OCI-LY1 (cell line): ENCODE measurements at regions not wholly inside any gene's neighbourhood (a gene's known extent, or its start where the extent isn't known, plus 50 kb on each side); places are given as distances from the start of the nearest gene placed in this dataset.

Experiments used
- H2AFZ ChIP-seq: fragments of 200-600 bp; sonication (generic), shearing (Covaris generic); 2 replicates; pipeline ENCODE4 v1.6.0; 2014; ENCODE audit warnings: antibody characterized with exemption, mild to moderate bottlenecking, low read length
- H3F3A ChIP-seq: fragments of 200-600 bp; sonication (generic), shearing (Covaris generic); 2 replicates; pipeline ENCODE4 v1.6.0; 2014; ENCODE audit warnings: mild to moderate bottlenecking, antibody characterized with exemption, low read length, moderate library complexity; ENCODE audit not compliant: insufficient read depth
- H3K27ac ChIP-seq: fragments of 200-600 bp; sonication (generic); 2 replicates; pipeline ENCODE4 v1.5.1; 2014; ENCODE audit warnings: low read length, mixed run types, mild to moderate bottlenecking, low read depth; ENCODE audit not compliant: poor library complexity, severe bottlenecking
- H3K27me3 ChIP-seq: fragments of 200-600 bp; sonication (generic); 2 replicates; pipeline ENCODE4 v1.6.0; 2014; ENCODE audit warnings: antibody characterized with exemption, mild to moderate bottlenecking, low read length, moderate library complexity; ENCODE audit not compliant: insufficient read depth
- H3K36me3 ChIP-seq: fragments of 200-600 bp; sonication (generic); 2 replicates; pipeline ENCODE4 v1.6.1; 2014; ENCODE audit warnings: mild to moderate bottlenecking, antibody characterized with exemption, low read length, moderate library complexity, mixed read lengths; ENCODE audit not compliant: insufficient read depth
- H3K4me1 ChIP-seq: fragments of 200-600 bp; sonication (generic); 2 replicates; pipeline ENCODE4 v1.5.1; 2014; ENCODE audit warnings: mild to moderate bottlenecking, low read length, moderate library complexity; ENCODE audit not compliant: insufficient read depth, severe bottlenecking
- H3K4me2 ChIP-seq: fragments of 200-600 bp; sonication (generic), shearing (Covaris generic); 2 replicates; pipeline ENCODE4 v1.6.1; 2014; ENCODE audit warnings: low read length
- H3K4me3 ChIP-seq: fragments of 200-600 bp; sonication (generic); 2 replicates; pipeline ENCODE4 v1.5.1; 2014; ENCODE audit warnings: low read length, low read depth, mild to moderate bottlenecking, mixed read lengths; ENCODE audit not compliant: poor library complexity, severe bottlenecking
- H3K79me2 ChIP-seq: fragments of 200-600 bp; shearing (Covaris generic); 2 replicates; pipeline ENCODE4 v1.6.1; 2016; ENCODE audit warnings: mixed run types, low read length, mixed read lengths; ENCODE audit not compliant: insufficient read depth
- H3K9ac ChIP-seq: fragments of 200-600 bp; sonication (generic), shearing (Covaris generic); 2 replicates; pipeline ENCODE4 v1.6.1; 2014; ENCODE audit warnings: mild to moderate bottlenecking, low read length, mixed read lengths
- H3K9me2 ChIP-seq: fragments of 200-600 bp; sonication (generic), shearing (Covaris generic); 2 replicates; pipeline ENCODE4 v1.6.1; 2014; ENCODE audit warnings: low read depth, mild to moderate bottlenecking, low read length, mixed read lengths
- H3K9me3 ChIP-seq: fragments of 200-600 bp; shearing (Covaris generic); 2 replicates; pipeline ENCODE4 v1.6.1; 2014; ENCODE audit warnings: low read length, mixed read lengths
- H4K20me1 ChIP-seq: fragments of 200-600 bp; sonication (generic), shearing (Covaris generic); 2 replicates; pipeline ENCODE4 v1.6.0; 2016; ENCODE audit warnings: mild to moderate bottlenecking, low read length; ENCODE audit not compliant: insufficient read depth
- EZH2 ChIP-seq: fragments of 200-600 bp; sonication (generic), shearing (Covaris generic); IDR thresholded peaks from 2 replicates; pipeline ENCODE4 v1.8.0; 2017; ENCODE audit warnings: borderline replicate concordance, mixed run types, mild to moderate bottlenecking, antibody characterized with exemption, low read length, moderate library complexity, mixed read lengths
- TF ChIP-seq, protein P1 (sequence below): fragments of 200-600 bp; sonication (generic), shearing (Covaris generic); IDR thresholded peaks from 2 replicates; pipeline ENCODE4 v1.5.1; 2017; ENCODE audit warnings: mild to moderate bottlenecking, antibody characterized with exemption, low read length, moderate library complexity, mixed read lengths

DNA sequence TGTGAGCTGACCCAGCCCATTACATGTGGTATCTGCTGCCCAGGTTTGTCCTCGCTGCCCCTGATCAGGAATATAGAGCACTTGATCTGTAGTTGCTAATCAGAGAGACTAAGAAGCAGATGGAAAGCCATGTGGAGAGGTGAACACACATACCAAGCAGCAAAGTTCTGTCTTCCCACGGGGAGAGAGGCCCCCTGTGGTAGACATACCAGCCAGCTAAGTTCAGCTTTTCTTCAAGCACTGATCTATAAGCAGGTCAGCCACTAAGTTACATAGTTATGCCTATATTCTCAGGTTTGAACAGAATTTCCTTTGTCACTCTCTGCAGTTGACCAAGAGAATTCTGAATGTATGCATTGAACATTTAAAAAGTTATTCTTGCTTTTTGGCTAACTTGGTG lies 76.4 kb downstream of the DDX3Y start:
- H4K20me1 ChIP-seq, result no peaks in the 10 kb centered on the region
- H3K9ac ChIP-seq, result no peak overlapping the region
- H3K4me1 ChIP-seq, result no peaks in the 10 kb centered on the region
- H3K4me2 ChIP-seq, result no peak overlapping the region
- no peaks in the 10 kb centered on the region for H3K9me3 ChIP-seq
- no peaks in the 10 kb centered on the region for H3K36me3 ChIP-seq
- no peaks in the 10 kb centered on the region for H3F3A ChIP-seq
- H3K27me3 ChIP-seq, result no peaks in the 10 kb centered on the region
- no peaks in the 10 kb centered on the region for H3K79me2 ChIP-seq
- H3K4me3 ChIP-seq, result no peak overlapping the region
- H2AFZ ChIP-seq, result no peak overlapping the region
- H3K9me2 ChIP-seq, result no peaks in the 10 kb centered on the region
- H3K27ac ChIP-seq, result no peak overlapping the region
- TF ChIP-seq, protein P1, sequence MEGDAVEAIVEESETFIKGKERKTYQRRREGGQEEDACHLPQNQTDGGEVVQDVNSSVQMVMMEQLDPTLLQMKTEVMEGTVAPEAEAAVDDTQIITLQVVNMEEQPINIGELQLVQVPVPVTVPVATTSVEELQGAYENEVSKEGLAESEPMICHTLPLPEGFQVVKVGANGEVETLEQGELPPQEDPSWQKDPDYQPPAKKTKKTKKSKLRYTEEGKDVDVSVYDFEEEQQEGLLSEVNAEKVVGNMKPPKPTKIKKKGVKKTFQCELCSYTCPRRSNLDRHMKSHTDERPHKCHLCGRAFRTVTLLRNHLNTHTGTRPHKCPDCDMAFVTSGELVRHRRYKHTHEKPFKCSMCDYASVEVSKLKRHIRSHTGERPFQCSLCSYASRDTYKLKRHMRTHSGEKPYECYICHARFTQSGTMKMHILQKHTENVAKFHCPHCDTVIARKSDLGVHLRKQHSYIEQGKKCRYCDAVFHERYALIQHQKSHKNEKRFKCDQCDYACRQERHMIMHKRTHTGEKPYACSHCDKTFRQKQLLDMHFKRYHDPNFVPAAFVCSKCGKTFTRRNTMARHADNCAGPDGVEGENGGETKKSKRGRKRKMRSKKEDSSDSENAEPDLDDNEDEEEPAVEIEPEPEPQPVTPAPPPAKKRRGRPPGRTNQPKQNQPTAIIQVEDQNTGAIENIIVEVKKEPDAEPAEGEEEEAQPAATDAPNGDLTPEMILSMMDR, result no peak
- TF ChIP-seq EZH2, result no peak

DNA sequence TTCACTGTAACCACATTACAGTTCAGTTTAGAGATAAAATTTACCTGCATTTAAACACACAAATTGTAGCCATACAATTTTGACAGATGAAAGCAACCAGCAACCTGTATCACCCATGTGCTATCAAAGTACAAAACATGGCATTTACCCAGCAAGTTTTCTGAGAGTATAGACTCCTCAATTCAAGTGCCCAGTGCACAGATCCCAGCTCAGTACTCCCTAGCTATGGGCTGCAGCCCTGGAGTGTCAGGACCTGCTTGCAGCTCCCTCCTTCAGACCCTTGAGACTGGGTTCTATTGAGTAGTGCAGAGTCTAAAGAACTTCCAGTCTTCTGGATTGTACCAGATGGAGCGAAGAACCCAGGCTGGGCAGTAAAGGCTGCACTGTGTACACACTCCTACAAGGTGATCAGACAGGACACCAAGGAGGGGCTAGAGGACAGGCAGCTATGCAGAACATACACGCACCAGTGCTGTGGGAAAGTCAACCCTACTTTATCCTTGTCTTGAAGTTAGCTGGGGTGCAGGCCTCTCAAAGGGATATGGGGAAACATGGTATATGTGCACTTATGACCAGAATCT lies 77.7 kb downstream of the DDX3Y start:
- no peaks in the 10 kb centered on the region for H3F3A ChIP-seq
- H3K36me3 ChIP-seq, result no peaks in the 10 kb centered on the region
- H3K9me3 ChIP-seq, result no peaks in the 10 kb centered on the region
- no peak for TF ChIP-seq EZH2
- TF ChIP-seq, protein P1, result no peak
- no peaks in the 10 kb centered on the region for H3K79me2 ChIP-seq
- H2AFZ ChIP-seq, result no peak overlapping the region
- no peaks in the 10 kb centered on the region for H3K9me2 ChIP-seq
- no peak overlapping the region for H3K9ac ChIP-seq
- H3K27me3 ChIP-seq, result no peaks in the 10 kb centered on the region
- no peak overlapping the region for H3K27ac ChIP-seq
- H3K4me2 ChIP-seq, result no peak overlapping the region
- no peaks in the 10 kb centered on the region for H3K4me1 ChIP-seq
- H3K4me3 ChIP-seq, result no peak overlapping the region
- no peaks in the 10 kb centered on the region for H4K20me1 ChIP-seq

DNA sequence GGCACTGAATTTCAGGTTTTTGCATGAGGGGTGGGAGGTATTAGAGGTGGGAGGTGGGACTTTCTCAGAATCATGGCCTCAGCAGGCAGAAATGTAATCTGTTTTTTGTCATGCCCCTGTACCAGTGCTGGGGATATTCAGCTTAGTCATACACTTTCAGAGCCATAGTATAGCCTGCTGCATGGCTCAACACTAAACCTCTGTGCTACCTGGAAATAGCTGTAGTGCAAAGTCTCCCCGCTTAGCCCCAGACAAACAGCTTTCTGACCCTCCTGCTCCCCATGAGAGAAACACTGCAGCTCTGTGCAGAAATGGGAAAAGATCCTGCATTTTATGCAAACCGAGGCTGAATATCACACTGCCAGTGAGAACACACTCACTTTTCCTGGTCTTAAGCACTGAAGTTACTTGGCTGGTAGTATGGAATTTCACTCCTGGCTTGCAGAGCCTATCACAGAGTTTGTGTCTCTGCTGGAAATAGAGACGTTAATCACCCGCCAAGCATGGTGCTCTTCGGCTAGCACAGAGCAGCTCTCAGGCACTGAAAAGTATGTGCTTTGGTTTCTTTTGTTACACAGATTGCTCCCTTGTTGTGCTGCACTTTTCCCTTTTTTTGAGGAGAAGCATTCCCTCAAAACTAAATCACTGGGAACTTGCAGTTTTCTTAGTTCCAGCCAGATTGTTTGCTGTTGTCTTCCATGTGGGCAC lies 80.1 kb downstream of the DDX3Y start:
- no peak overlapping the region for H2AFZ ChIP-seq
- H3K9me2 ChIP-seq, result no peaks in the 10 kb centered on the region
- H3K4me3 ChIP-seq, result no peak overlapping the region
- H3K4me2 ChIP-seq, result no peak overlapping the region
- no peaks in the 10 kb centered on the region for H3K36me3 ChIP-seq
- H3K27ac ChIP-seq, result no peak overlapping the region
- H3F3A ChIP-seq, result no peaks in the 10 kb centered on the region
- no peaks in the 10 kb centered on the region for H3K27me3 ChIP-seq
- TF ChIP-seq, protein P1, result no peak
- no peak for TF ChIP-seq EZH2
- H4K20me1 ChIP-seq, result no peaks in the 10 kb centered on the region
- no peaks in the 10 kb centered on the region for H3K79me2 ChIP-seq
- H3K9me3 ChIP-seq, result no peaks in the 10 kb centered on the region
- H3K4me1 ChIP-seq, result no peaks in the 10 kb centered on the region
- H3K9ac ChIP-seq, result no peak overlapping the region
